ENCODE measurements at regions not wholly inside any gene's neighbourhood (a gene's known extent, or its start where the extent isn't known, plus 50 kb on each side); places are given as distances from the start of the nearest gene placed in this dataset.

DNA sequence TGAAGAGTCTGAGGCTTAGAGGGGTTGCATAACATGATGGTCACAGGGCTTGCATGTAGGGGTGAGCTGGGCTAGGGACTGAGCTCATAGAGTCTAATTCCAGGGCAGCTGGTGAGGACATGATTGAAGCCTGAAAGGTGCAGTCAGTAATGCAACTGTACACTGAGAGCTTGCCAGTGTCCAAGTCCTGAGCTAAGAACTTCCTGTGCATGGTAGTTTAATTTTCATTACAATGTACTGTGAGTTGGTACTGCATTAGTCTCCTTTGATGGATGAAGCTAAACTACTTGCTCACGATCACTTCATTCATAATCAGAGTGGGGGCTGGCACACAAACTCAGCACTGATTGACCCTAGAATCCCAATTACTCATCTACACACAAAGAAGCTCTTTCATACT, 156.4 kb upstream of the CRBN start:
- TF ChIP-seq ZNF384 (IDR thresholded peaks at IDR 0.05) (no peak), SP1 (IDR thresholded peaks at IDR 0.05) (no peak), LEF1 (IDR thresholded peaks at IDR 0.05; ENCODE audit: borderline replicate concordance) (no peak), BHLHE40 (IDR thresholded peaks at IDR 0.05; ENCODE audit: borderline replicate concordance) (no peak)
- TF ChIP-seq, protein P1, sequence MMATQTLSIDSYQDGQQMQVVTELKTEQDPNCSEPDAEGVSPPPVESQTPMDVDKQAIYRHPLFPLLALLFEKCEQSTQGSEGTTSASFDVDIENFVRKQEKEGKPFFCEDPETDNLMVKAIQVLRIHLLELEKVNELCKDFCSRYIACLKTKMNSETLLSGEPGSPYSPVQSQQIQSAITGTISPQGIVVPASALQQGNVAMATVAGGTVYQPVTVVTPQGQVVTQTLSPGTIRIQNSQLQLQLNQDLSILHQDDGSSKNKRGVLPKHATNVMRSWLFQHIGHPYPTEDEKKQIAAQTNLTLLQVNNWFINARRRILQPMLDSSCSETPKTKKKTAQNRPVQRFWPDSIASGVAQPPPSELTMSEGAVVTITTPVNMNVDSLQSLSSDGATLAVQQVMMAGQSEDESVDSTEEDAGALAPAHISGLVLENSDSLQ (IDR thresholded peaks at IDR 0.05): no peak
